Epithelial cell of proximal tubule (primary cell): ENCODE measurements at regions not wholly inside any gene's neighbourhood (a gene's known extent, or its start where the extent isn't known, plus 50 kb on each side); places are given as distances from the start of the nearest gene placed in this dataset.
"Not testable (repeated sequence)": the region's sequence is repeated elsewhere in the genome, so short reads cannot be mapped to it uniquely, and the experiment has no call there.

Experiments used
- DNase-seq: peaks from one replicate; pipeline ENCODE4 v3.0.0-alpha.2; 2011; ENCODE audit warnings: low read depth
- H3K4me3 ChIP-seq: 2 replicates; pipeline ENCODE4 v1.5.1; 2011; ENCODE audit warnings: low read depth, mild to moderate bottlenecking, low read length
- CTCF ChIP-seq: conservative IDR thresholded peaks from 2 replicates; pipeline ENCODE4 v1.5.1; 2012; ENCODE audit warnings: low read depth, mild to moderate bottlenecking, low read length

GRCh38 chr19:21617740-21618339 lies 112.4 kb downstream of the ZNF429 start:
- TF ChIP-seq CTCF = no peak
- H3K4me3 ChIP-seq = no peak overlapping the region
- DNase-seq = no peak

GRCh38 chr19:21614776-21615175 lies 109.4 kb downstream of the ZNF429 start:
- not testable (repeated sequence) for DNase-seq, H3K4me3 ChIP-seq

- not testable (repeated sequence) for H3K4me3 ChIP-seq, DNase-seq
Measured at GRCh38 chr19:21613201-21613600, 107.8 kb downstream of the ZNF429 start.

- DNase-seq = no peak
- TF ChIP-seq CTCF = no peak
- H3K4me3 ChIP-seq = no peak overlapping the region
Measured at GRCh38 chr19:21612403-21612872, 107.0 kb downstream of the ZNF429 start.

GRCh38 chr19:21611659-21612402 lies 106.4 kb downstream of the ZNF429 start:
- no peak overlapping the region for H3K4me3 ChIP-seq
- no peak for TF ChIP-seq CTCF
- DNase-seq = no peak

- no peak for DNase-seq
- no peak overlapping the region for H3K4me3 ChIP-seq
- no peak for TF ChIP-seq CTCF
Measured at GRCh38 chr19:21610787-21611186, 105.4 kb downstream of the ZNF429 start.

GRCh38 chr19:21610341-21610740 lies 104.9 kb downstream of the ZNF429 start:
- no peak overlapping the region for H3K4me3 ChIP-seq
- DNase-seq = no peak
- TF ChIP-seq CTCF = no peak

GRCh38 chr19:21608571-21608970 lies 103.2 kb downstream of the ZNF429 start:
- no peak for TF ChIP-seq CTCF
- DNase-seq = no peak
- no peak overlapping the region for H3K4me3 ChIP-seq
